ENCODE measurements at regions not wholly inside any gene's neighbourhood (a gene's known extent, or its start where the extent isn't known, plus 50 kb on each side); places are given as distances from the start of the nearest gene placed in this dataset.
"Not testable (repeated sequence)": the region's sequence is repeated elsewhere in the genome, so short reads cannot be mapped to it uniquely, and the experiment has no call there.

DNA sequence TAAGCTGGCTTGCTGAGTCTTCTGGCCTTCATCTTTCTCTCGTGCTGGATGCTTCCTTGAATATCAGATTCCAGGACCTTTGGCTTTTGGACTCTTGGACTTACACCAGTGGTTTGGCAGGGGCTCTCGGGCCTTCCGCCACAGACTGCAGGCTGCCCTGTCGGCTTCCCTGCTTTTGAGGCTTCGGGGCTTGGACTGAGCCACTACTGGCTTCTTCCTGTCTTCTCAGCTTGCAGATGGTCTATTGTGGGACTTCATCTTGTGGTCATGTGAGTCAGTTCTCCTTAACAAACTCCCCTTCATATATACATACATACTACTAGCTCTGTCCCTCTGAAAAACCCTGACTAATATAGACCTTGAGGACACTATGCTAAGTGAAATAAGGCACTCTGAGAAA lies 78.3 kb upstream of the SSBP2 start:
- DNase-seq (ENCODE audit: low read depth in 2 of 2): no peak

GRCh38 chr5:81827500-81827899 lies 76.6 kb upstream of the SSBP2 start:
- no peak for DNase-seq (ENCODE audit: low read depth in 2 of 2)

- DNase-seq (ENCODE audit: low read depth in 2 of 2): no peak
Observed at GRCh38 chr5:81826128-81826527, 75.2 kb upstream of the SSBP2 start.

- no peak for DNase-seq (ENCODE audit: low read depth in 2 of 2)
Observed at GRCh38 chr5:81825237-81825636, 74.3 kb upstream of the SSBP2 start.

- not testable (repeated sequence) for DNase-seq (ENCODE audit: low read depth in 2 of 2)
Observed at GRCh38 chr5:81823736-81824135, 72.8 kb upstream of the SSBP2 start.

- DNase-seq (ENCODE audit: low read depth in 2 of 2): no peak
Observed at GRCh38 chr5:81820863-81821262, 70.0 kb upstream of the SSBP2 start.

DNA sequence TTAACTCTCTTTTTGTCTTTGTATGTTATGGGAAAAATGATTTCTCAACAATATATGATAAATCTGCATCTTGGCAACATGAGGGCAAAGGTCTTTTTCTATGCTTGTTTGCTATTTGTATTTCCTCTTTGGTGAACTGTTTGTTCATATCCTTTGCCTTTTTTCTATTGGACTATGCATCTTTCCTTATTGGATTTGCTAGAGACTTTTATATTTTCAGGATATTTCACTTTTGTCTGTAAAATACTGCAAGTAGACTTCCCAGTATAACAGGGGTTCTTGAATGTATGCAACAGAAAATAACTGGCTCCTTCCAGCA lies 69.4 kb upstream of the SSBP2 start:
- DNase-seq (ENCODE audit: low read depth in 2 of 2): no peak

GRCh38 chr5:81819556-81820317 lies 68.8 kb upstream of the SSBP2 start:
- no peak for DNase-seq (ENCODE audit: low read depth in 2 of 2)

GRCh38 chr5:81817980-81818379 lies 67.1 kb upstream of the SSBP2 start:
- no peak for DNase-seq (ENCODE audit: low read depth in 2 of 2)

DNA sequence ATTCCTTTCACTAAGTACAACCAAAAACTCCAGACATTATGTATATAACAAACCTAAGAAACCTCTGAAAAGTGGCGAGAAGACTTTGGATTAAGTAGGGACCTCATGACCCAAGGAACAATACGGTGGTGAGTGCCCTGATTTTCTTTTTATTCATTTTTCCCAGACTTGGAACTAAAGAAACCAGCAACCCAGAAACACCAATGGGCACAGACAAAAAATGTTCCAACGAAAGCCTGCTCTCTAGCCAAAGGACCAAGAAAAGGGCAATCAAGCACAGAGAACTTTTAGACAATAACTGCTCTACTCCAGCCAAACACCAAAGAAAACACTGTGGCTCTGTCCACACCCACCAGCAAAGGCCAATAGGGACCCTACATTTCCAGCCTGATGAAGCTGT lies 66.2 kb upstream of the SSBP2 start:
- DNase-seq (ENCODE audit: low read depth in 2 of 2): no peak

GRCh38 chr5:81815321-81815720 lies 64.4 kb upstream of the SSBP2 start:
- DNase-seq (ENCODE audit: low read depth in 2 of 2): no peak

GRCh38 chr5:81808106-81808505 lies 57.2 kb upstream of the SSBP2 start:
- DNase-seq (ENCODE audit: low read depth in 2 of 2): no peak

DNA sequence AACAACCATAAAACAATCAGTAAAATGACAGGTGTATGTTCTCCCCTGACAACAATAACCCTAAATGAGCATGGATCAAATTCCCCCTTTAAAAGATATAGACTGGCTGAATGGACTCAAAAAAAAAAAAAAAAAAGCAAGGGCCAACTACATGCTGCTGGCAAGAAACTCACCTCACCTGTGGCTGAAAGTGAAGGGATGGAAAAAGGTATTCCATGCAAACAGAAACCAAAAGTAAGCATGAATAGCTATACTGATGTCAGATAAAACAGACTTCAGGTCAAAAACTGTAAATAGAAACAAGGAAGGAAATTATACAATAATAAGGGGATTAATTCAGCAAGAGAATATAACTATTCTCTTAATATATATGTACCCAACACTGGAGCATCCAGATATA lies 54.2 kb upstream of the SSBP2 start:
- DNase-seq (ENCODE audit: low read depth in 2 of 2): no peak

- DNase-seq (ENCODE audit: low read depth in 2 of 2): no peak
Observed at GRCh38 chr5:81803812-81804211, 52.9 kb upstream of the SSBP2 start.

DNA sequence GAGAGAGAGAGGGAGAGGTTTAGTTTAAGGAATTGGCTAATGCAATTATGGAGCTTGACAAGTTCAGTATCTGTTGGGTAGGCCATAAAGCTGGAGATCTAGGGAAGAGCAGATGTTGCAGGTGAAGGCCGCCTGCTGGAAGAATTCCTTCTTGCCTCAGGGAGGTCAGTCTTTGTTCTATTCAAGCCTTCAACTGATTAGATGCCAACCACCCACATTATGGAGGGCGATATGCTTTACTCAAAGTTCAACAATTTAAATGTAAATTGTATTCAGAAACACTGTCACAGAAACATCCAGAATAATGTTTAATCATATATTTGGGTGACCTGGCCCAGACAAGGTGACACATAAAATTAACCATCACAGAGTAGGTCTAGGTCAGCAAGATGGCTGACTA lies 51.7 kb upstream of the SSBP2 start:
- DNase-seq (ENCODE audit: low read depth in 2 of 2): no peak

DNA sequence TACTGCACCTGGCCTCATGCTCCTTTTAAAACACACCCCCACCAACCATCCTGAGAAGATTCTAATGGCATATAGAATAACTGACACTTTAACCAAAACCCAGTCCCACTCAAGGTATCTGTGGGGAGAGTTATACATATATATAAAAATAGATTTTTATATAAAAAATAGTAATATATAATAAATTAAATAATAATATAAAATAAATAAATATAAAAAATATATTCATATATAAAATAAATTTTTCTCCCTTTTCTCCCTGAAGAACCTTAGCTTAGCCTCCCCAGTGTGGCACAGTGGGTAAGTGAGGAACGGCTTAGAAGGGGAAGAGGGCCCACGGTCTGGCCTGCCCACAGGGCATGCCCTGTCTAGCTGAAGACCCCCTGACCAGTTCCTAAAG lies 51.1 kb upstream of the SSBP2 start:
- no peak for DNase-seq (ENCODE audit: low read depth in 2 of 2)

DNA sequence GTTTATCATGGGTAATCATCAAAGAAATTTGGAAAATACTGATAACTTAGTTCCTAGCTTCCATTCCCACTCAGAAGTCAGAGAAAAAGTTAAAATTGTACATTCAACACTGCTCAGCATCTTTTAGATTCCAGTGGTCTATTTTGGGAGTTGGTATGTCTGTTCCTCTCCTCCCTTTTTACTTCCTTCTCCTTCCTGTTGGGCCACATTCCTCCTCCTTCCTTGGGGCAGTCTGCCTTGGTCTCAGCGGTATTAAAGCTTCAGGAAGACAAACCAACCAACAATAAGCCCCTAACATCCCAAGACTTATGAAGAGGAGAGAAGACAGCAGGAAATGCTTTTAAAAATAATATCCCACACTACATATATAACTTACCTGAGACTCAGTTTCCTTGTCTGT lies 49.9 kb upstream of the SSBP2 start:
- no peak for DNase-seq (ENCODE audit: low read depth in 2 of 2)

Data from stimulated activated CD4-positive, alpha-beta T cell treated with anti-CD3 and anti-CD28 coated beads, Interleukin-15, amount 100 ng/mL, for 48 hours (primary cell).